ENCODE measurements at regions not wholly inside any gene's neighbourhood (a gene's known extent, or its start where the extent isn't known, plus 50 kb on each side); places are given as distances from the start of the nearest gene placed in this dataset.
A peak's percentile ranks its signal among the peaks of the same experiment; 100 is the strongest.

GRCh38 chr12:59149995-59150642 is 229.8 kb upstream of the LRIG3 start:
- POLR2A ChIA-PET, result no interaction called here
- no peak overlapping the region for H3K4me2 ChIP-seq
- ATAC-seq (peak; percentile 76 to 99), DNase-seq (ENCODE audit: low read depth in 1 of 2, low spot score in 1 of 2) (peak; percentile 28 to 86), FAIRE-seq (no peak)
- TF ChIP-seq REST (IDR thresholded peaks at IDR 0.05) (no peak), ZSCAN20 (CRISPR knock-in tag; IDR thresholded peaks at IDR 0.05) (no peak), SMC3 (IDR thresholded peaks at IDR 0.05) (peak; percentile 97), CBX8 (IDR thresholded peaks at IDR 0.05) (no peak), GATA3 (IDR thresholded peaks at IDR 0.05; ENCODE audit: borderline replicate concordance) (no peak), RARB (CRISPR knock-in tag; IDR thresholded peaks at IDR 0.05) (no peak), JUN (IDR thresholded peaks at IDR 0.05) (no peak), KDM1A (IDR thresholded peaks at IDR 0.05; ENCODE audit: low read depth) (no peak), RAD21 (conservative IDR thresholded peaks at IDR 0.05 in 1 of 2, IDR thresholded peaks at IDR 0.05 in 1 of 2) (peak; percentile 93 to 99), HDAC2 (IDR thresholded peaks at IDR 0.05) (no peak), CBX2 (IDR thresholded peaks at IDR 0.05; ENCODE audit: borderline replicate concordance, low read depth) (no peak), PHF8 (IDR thresholded peaks at IDR 0.05; ENCODE audit: borderline replicate concordance, low read depth) (no peak), HEYL (CRISPR knock-in tag; IDR thresholded peaks at IDR 0.05) (no peak), HOXB5 (CRISPR knock-in tag; IDR thresholded peaks at IDR 0.05) (no peak), KDM5A (IDR thresholded peaks at IDR 0.05) (no peak), MAZ (IDR thresholded peaks at IDR 0.05; ENCODE audit: borderline replicate concordance, low read depth, low read length) (no peak), POLR2AphosphoS2 (conservative IDR thresholded peaks at IDR 0.05; ENCODE audit: low read length) (no peak), NR3C1 (IDR thresholded peaks at IDR 0.05) (no peak), NPAS2 (CRISPR knock-in tag; IDR thresholded peaks at IDR 0.05; ENCODE audit: borderline replicate concordance) (no peak), HES2 (IDR thresholded peaks at IDR 0.05) (no peak), CTCF (IDR thresholded peaks at IDR 0.05) (peak; percentile 99), HOXB13 (CRISPR knock-in tag; IDR thresholded peaks at IDR 0.05; ENCODE audit: low read depth) (no peak), FOXS1 (CRISPR knock-in tag; IDR thresholded peaks at IDR 0.05) (no peak)
- CTCF ChIA-PET, result interaction anchor here (0.6 to 3.3 kb wide), 30 partner anchors 8 to 1347 kb away, joined by 3 to 30 read pairs (median 3); no protein-coding TSS in a partner anchor
- WGBS (ENCODE audit: missing lambda C conversion rate), result 42% methylated on average over 2 of the region's 2 CpGs
- no peaks in the 10 kb centered on the region for H3K4me1 ChIP-seq
- H3K4me3 ChIP-seq, result no peak overlapping the region
- H3K9me3 ChIP-seq, result peaks cover 8% of the 10 kb centered on the region; the same call in 1 of the 3 replicates
- H3K27ac ChIP-seq, result no peak overlapping the region

GRCh38 chr12:59147791-59148190 is 227.5 kb upstream of the LRIG3 start:
- H3K4me2 ChIP-seq, result no peak overlapping the region
- ATAC-seq (no peak), DNase-seq (ENCODE audit: low read depth in 1 of 2, low spot score in 1 of 2) (no peak), FAIRE-seq (no peak)
- H3K4me1 ChIP-seq, result no peaks in the 10 kb centered on the region
- ChIA-PET POLR2A (no interaction called here), CTCF (no interaction called here)
- no peak overlapping the region for H3K4me3 ChIP-seq
- no peak for TF ChIP-seq JUN (IDR thresholded peaks at IDR 0.05)
- TF ChIP-seq HOXB13 (CRISPR knock-in tag; IDR thresholded peaks at IDR 0.05; ENCODE audit: low read depth), result no peak
- no peak for TF ChIP-seq GATA3 (IDR thresholded peaks at IDR 0.05; ENCODE audit: borderline replicate concordance)
- TF ChIP-seq ZSCAN20 (CRISPR knock-in tag; IDR thresholded peaks at IDR 0.05), result no peak
- TF ChIP-seq RARB (CRISPR knock-in tag; IDR thresholded peaks at IDR 0.05), result no peak
- H3K9me3 ChIP-seq, result peaks cover 4% of the 10 kb centered on the region; the same call in 1 of the 3 replicates
- no peak overlapping the region for H3K27ac ChIP-seq
- 5% methylated on average over 1 of the region's 1 CpG for WGBS (ENCODE audit: missing lambda C conversion rate)

Data from A549 (cell line).